AG09319 (cell line): ENCODE measurements at regions not wholly inside any gene's neighbourhood (a gene's known extent, or its start where the extent isn't known, plus 50 kb on each side); places are given as distances from the start of the nearest gene placed in this dataset.

Experiments
- DNase-seq: peaks from one replicate; pipeline ENCODE4 v3.0.0-alpha.2; 2010; ENCODE audit warnings: low read depth; ENCODE audit errors: extremely low read depth
- TF ChIP-seq, protein P1 (sequence below): IDR thresholded peaks from 2 replicates; pipeline ENCODE4 v1.5.1; 2011; ENCODE audit warnings: low read depth, mild to moderate bottlenecking, inconsistent platforms, low read length, moderate library complexity

DNA sequence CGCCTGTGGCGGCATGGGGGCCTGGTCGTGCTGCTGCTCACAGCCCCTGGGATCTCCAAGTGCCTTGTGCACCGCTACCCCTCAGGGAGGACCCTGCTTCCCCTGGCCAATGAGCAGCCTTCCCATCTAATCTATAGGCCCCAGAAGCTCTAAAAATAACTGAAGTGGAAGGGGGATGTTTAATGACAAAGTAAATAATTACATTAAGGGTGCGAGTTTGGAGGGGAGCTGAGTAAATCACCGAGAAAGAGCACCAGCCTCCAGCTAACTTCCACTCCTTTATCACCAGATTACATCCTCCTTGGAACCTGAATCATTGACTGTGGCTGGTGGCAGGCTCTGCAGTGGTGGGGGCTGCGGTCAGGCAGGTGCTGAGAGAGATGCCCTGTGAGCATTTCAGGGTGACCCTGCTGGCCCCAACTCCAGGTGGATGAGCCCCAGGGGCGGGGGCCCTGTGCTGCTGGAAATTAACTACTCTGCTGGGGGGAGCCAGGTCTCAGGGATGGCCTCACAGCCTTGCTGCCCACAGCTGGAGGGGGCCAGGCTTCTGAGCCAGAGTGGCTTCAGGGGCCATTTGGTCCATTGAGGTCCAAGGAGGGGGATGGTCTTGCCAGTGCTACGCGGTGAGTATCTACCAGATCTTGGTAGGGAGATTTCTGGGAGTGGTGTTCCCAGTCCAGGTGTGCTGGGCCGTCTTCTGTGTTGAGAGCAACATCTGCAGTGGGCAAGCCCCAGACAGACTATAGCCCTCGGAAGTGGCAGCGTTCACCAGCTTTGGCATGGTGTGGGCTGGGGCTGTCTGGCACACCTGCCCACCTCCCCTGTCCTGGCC lies 74.2 kb downstream of the GLI2 start:
- no peak for DNase-seq
- TF ChIP-seq, protein P1, sequence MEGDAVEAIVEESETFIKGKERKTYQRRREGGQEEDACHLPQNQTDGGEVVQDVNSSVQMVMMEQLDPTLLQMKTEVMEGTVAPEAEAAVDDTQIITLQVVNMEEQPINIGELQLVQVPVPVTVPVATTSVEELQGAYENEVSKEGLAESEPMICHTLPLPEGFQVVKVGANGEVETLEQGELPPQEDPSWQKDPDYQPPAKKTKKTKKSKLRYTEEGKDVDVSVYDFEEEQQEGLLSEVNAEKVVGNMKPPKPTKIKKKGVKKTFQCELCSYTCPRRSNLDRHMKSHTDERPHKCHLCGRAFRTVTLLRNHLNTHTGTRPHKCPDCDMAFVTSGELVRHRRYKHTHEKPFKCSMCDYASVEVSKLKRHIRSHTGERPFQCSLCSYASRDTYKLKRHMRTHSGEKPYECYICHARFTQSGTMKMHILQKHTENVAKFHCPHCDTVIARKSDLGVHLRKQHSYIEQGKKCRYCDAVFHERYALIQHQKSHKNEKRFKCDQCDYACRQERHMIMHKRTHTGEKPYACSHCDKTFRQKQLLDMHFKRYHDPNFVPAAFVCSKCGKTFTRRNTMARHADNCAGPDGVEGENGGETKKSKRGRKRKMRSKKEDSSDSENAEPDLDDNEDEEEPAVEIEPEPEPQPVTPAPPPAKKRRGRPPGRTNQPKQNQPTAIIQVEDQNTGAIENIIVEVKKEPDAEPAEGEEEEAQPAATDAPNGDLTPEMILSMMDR, result no peak

DNA sequence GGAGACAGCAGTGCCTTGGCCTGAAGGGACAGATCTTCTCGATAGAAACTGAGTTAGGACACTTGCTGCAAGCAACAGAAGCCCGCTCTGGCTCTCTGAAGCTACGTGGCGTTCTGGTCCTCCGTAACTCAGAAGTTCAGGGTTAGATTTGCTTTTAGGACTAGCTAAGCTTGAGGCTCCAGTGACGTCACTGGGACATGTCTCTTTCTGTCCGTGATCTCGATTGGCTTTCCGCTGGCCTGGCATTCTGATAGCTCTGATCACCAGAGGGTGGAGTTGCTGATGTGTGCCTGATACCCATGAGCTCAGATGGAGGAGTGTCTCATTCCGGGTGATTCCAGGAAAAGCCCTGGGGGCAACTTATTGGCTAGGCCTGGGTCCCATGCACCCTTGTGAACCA lies 75.0 kb downstream of the GLI2 start:
- no peak for DNase-seq
- TF ChIP-seq, protein P1, result no peak

DNA sequence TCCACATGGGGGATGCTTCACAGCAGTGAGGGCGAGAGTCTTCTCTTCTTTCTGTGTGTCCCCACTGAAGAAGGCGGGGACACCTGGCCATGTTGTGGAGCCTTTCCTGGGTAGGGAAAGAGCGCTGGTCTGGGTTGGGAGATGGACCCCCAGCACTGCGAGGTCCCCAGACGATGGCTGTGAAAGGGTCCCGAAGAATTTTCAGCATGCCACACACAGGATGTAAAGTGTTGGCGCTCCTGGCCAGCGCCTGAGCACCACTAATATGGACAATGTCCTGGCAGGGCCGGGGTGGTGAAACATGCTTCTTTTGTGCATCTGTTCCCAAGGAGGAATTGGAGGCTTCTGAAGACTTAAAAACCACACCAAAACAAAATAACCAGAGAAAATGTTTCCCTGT lies 77.2 kb downstream of the GLI2 start:
- no peak for DNase-seq
- TF ChIP-seq, protein P1, result no peak

DNA sequence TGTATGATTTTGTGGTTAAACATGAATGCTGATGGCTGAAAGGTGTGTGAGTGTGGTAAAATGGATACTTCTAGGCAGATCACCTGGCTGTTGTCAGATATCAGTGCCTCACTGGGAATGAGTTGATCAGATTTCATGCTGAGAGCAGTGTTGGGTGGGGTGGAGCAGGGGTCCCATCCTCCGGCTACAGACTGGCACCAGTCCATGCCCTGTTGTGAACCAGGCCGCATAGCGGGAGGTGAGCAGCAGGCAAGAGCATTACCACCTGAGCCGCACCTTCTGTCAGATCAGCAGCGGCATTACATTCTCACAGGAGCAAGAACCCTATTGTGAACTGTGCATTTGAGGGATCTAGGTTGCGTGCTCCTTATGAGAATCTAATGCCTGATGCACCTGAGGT lies 78.7 kb downstream of the GLI2 start:
- TF ChIP-seq, protein P1, result no peak
- no peak for DNase-seq

DNA sequence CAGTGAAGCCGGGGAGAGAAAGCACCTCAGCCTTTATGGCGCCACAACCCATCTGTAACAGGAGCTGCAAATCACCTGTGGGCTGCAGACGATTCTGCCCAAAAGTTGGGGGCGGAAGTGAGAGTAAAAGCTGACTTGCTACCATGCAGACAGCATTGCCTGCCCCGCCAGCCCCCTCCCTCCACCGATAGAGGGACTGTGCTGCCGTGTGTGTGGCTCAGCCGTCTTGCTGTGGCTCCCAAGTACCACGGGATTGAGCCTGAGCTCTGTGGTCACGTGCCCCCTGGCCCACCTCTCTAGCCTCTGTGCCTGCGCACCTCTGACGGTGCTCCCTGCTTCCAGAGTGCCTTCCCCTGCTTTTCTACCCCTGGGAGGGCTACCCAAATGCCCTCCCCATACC lies 79.6 kb downstream of the GLI2 start:
- TF ChIP-seq, protein P1, result no peak
- DNase-seq, result no peak

DNA sequence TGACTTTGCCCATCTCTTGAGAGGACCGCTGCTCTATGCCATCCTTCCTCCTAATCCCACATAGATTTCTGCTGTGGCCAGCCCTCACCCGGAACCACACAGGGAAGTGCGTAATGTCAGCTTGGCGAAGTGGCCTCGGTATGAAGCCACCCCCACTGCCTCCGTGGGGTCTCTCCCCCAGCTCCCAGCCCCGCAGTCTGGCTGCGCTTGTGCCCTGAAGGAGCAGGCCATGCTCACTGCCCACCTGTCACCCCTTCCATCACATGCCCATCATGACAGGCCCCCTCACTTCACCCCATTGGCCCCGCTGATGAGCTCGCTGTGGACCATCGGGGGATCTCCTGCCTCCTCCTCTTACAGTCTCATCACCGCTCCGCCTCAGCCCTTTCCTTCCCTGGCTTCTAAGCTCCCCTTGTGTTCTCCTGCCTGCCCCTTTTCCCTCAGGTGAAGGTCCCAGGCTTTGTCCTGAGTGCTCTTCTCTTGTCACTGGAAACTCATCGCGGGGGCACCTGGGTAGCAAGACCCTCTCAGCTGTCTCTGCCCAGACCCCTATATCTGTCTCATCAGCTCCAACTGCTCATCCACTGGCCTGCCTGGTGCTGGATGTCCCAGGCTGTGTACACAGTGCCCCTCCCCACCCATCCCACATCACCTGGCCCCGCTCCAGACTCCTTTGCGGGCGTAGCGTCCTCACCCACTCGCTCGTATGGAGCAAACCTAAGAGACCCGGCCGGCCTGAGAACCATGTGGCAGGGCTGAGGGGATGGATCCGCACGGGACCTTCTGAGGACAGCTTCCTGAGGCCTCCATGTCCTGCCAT lies 81.7 kb downstream of the GLI2 start:
- DNase-seq, result no peak
- TF ChIP-seq, protein P1, result no peak

DNA sequence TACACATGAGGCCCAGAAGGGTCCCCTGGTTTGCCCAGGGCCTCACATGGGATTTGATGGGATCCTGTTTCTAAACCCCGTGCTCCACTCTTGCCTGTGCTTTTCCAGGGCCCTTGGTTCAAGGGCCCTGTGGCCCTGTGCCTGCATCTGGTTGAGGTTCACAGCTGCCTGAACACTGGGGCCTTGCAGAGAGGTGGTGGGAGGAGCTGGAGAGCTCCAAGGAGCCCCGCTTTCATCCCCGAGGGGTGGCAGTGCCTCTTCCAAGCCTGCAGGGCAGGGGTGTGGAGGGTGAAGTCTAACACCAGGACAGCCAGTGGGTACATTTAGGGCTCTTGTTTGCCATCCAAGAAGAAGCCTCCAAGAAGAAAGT lies 82.3 kb downstream of the GLI2 start:
- TF ChIP-seq, protein P1, result no peak
- DNase-seq, result no peak
